PC-9 (cell line): ENCODE measurements at regions not wholly inside any gene's neighbourhood (a gene's known extent, or its start where the extent isn't known, plus 50 kb on each side); places are given as distances from the start of the nearest gene placed in this dataset.

Experiments
- CTCF ChIP-seq: fragments of 200-600 bp; sonication (generic); conservative IDR thresholded peaks from 2 replicates; pipeline ENCODE4 v1.6.1; 2017; ENCODE audit warnings: mixed run types, antibody characterized with exemption, mild to moderate bottlenecking, moderate library complexity
- EZH2 ChIP-seq: fragments of 200-600 bp; sonication (generic); IDR thresholded peaks from 2 replicates; pipeline ENCODE4 v1.8.0; 2017; ENCODE audit warnings: antibody characterized with exemption, low read depth

GRCh38 chr5:164145458-164145857 lies 640.0 kb downstream of the MAT2B start:
- no peak for TF ChIP-seq CTCF
- no peak for TF ChIP-seq EZH2
